HG03460 (cell line): ENCODE measurements at regions not wholly inside any gene's neighbourhood (a gene's known extent, or its start where the extent isn't known, plus 50 kb on each side); places are given as distances from the start of the nearest gene placed in this dataset.

Experiments
- ATAC-seq: cut with Tn5 transposase; IDR thresholded peaks from one replicate; pipeline ENCODE4 v1.9.1; 2021; ENCODE audit not compliant: unreplicated experiment

DNA sequence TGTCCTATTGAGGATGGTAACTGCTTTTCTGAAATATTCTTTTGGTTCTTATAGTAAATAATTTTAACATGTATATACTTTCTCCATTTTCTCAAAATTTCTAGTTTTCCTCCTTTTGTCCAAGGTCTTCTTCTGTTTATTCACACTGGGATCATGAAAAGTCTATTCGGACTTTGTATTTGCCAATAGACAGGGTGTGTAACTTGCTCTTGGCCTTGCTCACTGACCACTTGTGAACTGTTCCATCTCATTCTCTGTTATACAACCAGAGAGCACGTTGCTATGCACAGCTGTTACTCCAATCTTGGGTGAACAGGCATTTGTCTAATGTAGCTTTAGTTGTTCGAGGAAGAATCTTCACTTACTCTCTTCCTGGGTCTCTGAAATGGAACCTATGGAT, 388.9 kb downstream of the SH3GL2 start:
- no peak for ATAC-seq

GRCh38 chr9:17969232-17969631, 390.4 kb downstream of the SH3GL2 start:
- no peak for ATAC-seq

GRCh38 chr9:17970277-17970676, 391.4 kb downstream of the SH3GL2 start:
- no peak for ATAC-seq

DNA sequence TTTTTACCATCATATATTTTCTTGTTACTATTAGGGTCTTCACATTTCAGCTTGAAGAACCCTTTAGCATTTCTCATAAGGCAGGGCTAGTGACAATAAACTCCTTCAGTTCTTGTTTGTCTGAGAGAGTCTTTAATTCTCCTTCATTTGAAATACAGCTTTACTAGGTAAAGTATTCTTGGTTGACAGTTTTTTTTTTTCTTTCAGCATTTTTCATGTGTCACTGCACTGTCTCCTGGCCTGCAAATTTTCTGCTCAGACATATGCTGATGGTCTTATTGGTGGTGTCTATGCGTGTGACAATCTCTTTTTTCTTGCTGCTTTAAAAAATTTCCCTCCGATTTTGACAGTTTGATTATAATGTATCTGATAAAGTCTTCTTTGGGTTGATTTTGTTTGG, 399.9 kb downstream of the SH3GL2 start:
- no peak for ATAC-seq

- ATAC-seq = no peak
Measured at GRCh38 chr9:17986595-17986994, 407.7 kb downstream of the SH3GL2 start.

DNA sequence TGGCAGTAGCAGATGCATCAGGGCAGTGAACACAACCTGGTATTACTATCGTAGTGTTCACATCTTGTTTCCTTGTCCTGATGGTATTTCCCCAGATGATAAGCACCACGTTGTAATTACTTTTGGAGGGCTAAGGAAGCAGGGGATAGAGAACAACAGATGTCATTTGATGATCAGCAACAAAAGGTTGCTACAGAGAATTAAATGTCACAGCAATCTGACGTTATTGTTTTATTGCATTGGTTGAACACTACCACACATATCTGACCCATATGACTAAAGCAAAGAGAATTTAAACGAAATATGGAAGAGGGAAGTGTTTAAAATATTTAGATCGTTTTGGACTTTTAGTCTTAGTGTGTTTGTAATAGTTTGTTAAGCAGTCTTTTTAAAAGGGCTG, 408.3 kb downstream of the SH3GL2 start:
- ATAC-seq = no peak

DNA sequence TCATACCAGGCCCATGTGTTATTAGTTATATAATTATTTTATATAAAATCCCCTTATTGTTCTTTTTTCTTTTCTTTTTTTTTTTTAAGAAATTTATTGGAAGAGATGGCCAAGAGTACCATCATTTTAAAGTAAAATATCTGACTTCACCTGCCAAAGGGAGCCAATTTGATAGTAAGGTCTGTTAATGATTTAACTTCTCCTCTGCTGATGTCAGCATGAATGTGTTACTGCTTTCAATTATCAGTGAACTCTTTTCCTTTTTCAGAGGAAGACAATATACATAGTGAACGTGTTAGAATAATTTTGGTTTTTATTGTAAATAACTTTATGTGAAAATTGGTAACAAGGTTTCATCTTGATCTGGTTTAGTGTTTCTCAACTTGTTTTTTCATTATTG, 409.6 kb downstream of the SH3GL2 start:
- no peak for ATAC-seq

- no peak for ATAC-seq
Measured at GRCh38 chr9:17990602-17991001, 411.7 kb downstream of the SH3GL2 start.

GRCh38 chr9:17993024-17993423, 414.2 kb downstream of the SH3GL2 start:
- no peak for ATAC-seq

GRCh38 chr9:17994695-17995425, 416.0 kb downstream of the SH3GL2 start:
- ATAC-seq = no peak

- ATAC-seq = no peak
Measured at GRCh38 chr9:17996728-17997127, 417.9 kb downstream of the SH3GL2 start.

DNA sequence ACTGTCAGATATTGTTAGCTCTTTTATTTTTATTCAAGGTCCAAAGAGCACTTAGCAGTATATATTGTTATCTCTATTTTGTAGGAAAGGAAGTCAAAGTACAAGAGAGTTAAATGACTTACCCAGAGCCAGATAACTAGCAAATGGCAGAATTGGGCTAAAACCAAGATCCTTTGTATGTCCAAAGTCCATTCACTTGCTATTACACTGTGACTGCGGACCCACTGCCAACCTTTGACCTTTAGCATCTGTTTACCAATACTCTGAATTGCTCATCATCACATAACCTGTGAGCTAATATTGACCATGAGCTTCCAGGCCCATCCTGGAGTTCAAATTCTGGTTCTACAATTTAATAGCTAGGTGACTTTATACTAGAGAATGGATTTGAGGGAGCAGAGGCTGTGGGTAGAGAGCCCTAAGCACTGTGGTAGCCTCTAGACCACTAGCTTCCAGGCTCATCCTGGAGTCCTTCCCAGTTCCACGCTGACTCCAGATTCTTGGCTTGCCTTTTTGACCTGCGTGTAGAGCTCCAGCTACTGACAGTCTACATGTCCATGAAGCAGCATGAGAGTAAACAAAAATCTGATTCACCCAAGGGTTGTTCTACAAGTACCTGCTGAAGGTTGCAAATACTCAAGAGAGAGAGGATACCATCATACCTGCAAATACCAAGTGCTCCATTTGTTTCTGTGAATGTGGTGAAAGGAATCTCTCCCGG, 424.0 kb downstream of the SH3GL2 start:
- ATAC-seq = no peak

DNA sequence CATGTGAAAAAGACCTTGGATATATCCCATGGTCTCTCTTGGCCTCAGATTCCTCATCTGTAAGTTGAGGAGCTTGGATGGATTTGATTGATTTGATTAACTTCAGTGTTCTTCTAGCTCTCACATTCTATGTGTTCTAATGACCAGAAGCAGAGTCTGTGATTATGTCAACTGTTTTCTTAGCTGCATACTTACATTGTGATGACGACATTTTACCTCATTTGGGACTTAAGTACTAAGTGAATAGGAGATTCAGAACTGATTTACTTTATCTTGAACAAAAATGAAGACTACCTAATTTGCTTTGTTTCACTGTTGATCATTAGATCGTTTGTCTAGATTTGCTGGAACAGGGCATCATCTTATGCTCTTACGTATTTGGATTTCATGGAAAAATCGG, 427.7 kb downstream of the SH3GL2 start:
- no peak for ATAC-seq

DNA sequence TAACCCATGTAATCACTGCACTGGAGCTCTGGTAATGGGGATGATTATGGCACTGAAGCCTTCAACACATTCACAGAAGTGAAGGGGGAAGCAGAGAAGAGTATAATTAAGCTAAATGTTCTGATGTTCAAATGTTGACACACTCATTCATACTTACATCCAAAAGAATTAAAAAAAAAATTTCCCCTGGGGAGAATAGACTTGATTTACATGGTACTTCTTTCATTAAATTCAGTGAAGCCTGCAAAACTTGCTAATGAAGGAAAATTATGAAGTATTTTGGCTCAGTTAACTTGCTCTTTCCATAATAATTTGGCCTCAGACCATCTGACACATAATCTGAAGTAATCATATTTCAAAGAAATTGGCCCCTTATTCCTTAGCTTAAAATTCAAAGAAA, 428.8 kb downstream of the SH3GL2 start:
- no peak for ATAC-seq

GRCh38 chr9:18009902-18010301, 431.0 kb downstream of the SH3GL2 start:
- no peak for ATAC-seq

DNA sequence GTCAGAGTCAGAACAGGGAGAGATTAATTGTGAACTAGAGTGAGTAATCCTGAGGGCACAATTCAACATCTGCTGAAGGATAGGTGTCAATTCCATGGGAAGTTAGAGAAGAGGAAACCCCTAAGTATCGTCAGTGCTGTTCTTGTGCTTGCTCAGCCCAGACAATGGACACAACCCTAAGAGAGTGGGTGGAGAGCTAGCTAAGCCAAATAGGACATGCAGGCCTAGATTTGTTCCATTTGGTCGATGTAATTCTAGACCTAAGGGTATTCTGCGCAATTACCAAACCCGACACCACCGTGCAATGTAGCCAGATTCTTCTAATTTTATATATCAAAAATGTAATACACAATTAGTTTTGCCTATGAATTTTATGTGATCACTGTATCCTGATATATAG, 431.6 kb downstream of the SH3GL2 start:
- no peak for ATAC-seq

DNA sequence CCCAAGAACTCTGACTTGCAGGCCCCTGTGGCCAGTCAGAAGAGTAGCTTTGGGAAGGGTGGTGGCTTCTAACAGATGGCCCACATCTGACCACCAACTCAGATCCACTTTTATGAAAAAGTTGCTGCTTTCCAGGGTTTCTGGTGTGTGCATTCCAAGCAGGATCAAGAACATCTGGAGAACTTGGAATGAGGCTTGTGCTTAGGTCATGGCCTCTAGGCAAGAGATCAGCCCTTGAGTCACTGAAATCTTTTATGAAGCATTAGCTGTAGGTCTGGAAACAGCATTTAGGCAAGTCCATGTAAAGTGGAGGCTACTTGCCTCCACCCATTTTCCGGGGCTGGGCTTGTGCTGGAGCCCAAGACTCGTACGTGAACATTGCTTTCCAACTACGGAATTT, 433.3 kb downstream of the SH3GL2 start:
- no peak for ATAC-seq

DNA sequence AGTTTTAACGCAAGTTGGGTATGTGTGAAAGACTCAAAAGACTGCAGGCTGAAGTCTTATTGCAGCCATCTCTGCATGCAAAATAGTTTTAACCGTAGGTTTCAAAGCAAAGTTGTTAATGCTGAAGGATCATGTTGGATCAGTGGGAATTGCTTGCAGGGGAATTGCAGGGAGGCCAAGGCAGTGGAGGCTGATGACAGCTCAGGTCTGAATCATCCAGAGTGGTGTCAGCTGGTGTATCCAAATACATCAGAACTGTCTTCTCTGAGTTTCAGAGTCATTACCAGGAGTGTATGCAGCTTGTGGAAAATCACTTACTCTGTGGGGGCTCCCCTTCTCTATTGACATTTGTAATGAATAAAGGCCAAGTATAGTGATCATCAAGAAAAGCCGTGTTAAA, 435.7 kb downstream of the SH3GL2 start:
- no peak for ATAC-seq

DNA sequence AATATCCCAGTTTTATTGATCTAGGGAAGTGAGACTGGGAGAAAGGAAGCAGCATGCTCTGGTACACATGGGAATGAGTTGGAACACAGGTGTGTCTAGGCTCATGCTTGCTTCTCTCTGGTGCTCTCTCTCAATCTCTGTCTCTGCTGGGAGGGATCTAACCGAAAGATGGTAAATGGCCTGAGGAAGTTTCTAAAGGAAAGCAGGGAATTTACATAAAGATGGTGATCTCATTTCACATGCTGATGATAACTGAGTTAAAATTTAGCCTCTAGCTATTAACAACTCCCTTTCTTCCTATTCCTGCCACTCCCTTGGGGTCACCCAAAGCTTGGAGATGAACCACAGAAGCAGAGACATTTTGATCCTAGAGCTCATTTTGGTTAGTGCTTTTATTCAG, 436.2 kb downstream of the SH3GL2 start:
- ATAC-seq = no peak

DNA sequence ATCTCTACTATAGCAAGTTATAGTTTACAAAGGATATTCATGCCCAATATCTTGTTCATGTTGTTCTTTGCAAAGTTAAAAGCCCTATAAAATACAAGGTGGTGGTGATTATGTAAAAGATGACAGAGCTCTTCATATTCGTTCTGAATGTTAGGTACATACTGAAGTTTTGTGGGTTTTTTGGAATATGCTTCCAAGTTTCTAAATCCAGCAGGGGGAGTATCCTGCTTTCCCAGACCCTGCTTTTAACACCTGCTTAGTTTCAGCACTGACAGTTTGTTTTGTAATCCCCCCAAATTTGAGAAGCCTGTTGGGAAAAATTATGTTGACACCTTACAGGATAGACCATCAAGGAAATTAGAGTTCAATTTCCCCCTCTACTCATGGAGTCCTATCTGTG, 438.3 kb downstream of the SH3GL2 start:
- no peak for ATAC-seq

- ATAC-seq = no peak
Measured at GRCh38 chr9:18018221-18018620, 439.4 kb downstream of the SH3GL2 start.

DNA sequence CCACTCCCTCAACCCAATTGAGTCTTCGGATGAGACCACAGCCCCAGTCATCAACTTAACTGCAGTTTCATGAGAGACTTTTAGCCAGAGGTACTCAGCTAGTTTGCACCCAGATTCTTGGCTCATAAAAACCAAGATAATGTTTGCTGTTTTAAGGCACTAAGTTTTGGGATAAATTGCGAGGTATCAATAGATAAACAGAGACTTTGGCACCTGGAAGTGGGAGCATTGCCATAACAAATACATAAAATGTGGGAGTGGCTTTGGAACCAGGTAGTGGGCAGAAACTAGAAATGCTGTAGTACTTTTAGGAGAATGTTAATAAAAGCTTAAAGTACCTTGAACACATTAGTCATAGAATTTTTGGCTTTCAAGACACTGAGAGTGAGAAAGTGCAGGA, 439.8 kb downstream of the SH3GL2 start:
- ATAC-seq = no peak
